GM23338 (cell line): ENCODE measurements at regions not wholly inside any gene's neighbourhood (a gene's known extent, or its start where the extent isn't known, plus 50 kb on each side); places are given as distances from the start of the nearest gene placed in this dataset.

Experiments
- ATAC-seq: fragments of 200-7000 bp; cut with Tn5 transposase; 3 replicates; pipeline ENCODE4 v1.9.1; 2020
- DNase-seq: peaks from one replicate; pipeline ENCODE4 v3.0.0-alpha.2; 2015; ENCODE audit warnings: low spot score
- H2AFZ ChIP-seq: fragments of 200-600 bp; sonication (generic); 2 replicates; pipeline ENCODE4 v1.8.0; 2016; ENCODE audit warnings: antibody characterized with exemption, mild to moderate bottlenecking, moderate library complexity
- H3F3A ChIP-seq: fragments of 200-600 bp; sonication (generic); replicated peaks from 2 replicates; pipeline ENCODE4 v1.8.0; 2017; ENCODE audit warnings: antibody characterized with exemption, mixed run types, low read depth
- H3K27ac ChIP-seq: fragments of 200-600 bp; sonication (generic); 2 replicates; pipeline ENCODE4 v1.6.1; 2016; ENCODE audit warnings: low read depth
- H3K27me3 ChIP-seq: fragments of 200-600 bp; sonication (generic); 2 replicates; pipeline ENCODE4 v1.8.0; 2016; ENCODE audit warnings: mild to moderate bottlenecking, mixed run types, moderate library complexity; ENCODE audit not compliant: insufficient read depth
- H3K36me3 ChIP-seq: fragments of 200-600 bp; sonication (generic); 2 replicates; pipeline ENCODE4 v1.8.0; 2016; ENCODE audit warnings: mild to moderate bottlenecking; ENCODE audit not compliant: insufficient read depth
- H3K4me1 ChIP-seq: fragments of 200-600 bp; sonication (generic); 2 replicates; pipeline ENCODE4 v1.8.0; 2016; ENCODE audit warnings: mild to moderate bottlenecking, moderate library complexity; ENCODE audit not compliant: insufficient read depth
- H3K4me2 ChIP-seq: fragments of 200-600 bp; sonication (generic); 2 replicates; pipeline ENCODE4 v1.7.1; 2017; ENCODE audit warnings: mixed run types
- H3K4me3 ChIP-seq: fragments of 200-600 bp; sonication (generic); 2 replicates; pipeline ENCODE4 v1.6.1; 2016; ENCODE audit warnings: mixed run types
- H3K79me2 ChIP-seq: fragments of 200-600 bp; sonication (generic); replicated peaks from 2 replicates; pipeline ENCODE4 v1.8.0; 2017; ENCODE audit warnings: mild to moderate bottlenecking; ENCODE audit not compliant: insufficient read depth
- H3K9me2 ChIP-seq: fragments of 200-600 bp; sonication (generic); 2 replicates; pipeline ENCODE4 v1.8.0; 2017; ENCODE audit not compliant: insufficient read depth
- H4K20me1 ChIP-seq: fragments of 200-600 bp; sonication (generic); replicated peaks from 2 replicates; pipeline ENCODE4 v1.8.0; 2017; ENCODE audit warnings: mild to moderate bottlenecking; ENCODE audit not compliant: insufficient read depth
- H3K27ac Mint-ChIP-seq: 2 replicates; pipeline ENCODE4 v1.8.0; 2020; ENCODE audit warnings: inconsistent platforms, mild to moderate bottlenecking, moderate library complexity, mixed read lengths
- H3K27me3 Mint-ChIP-seq: 3 replicates; pipeline ENCODE4 v1.8.0; 2022; ENCODE audit warnings: low read depth, mild to moderate bottlenecking, moderate library complexity, mixed read lengths, inconsistent platforms; ENCODE audit not compliant: insufficient read depth, poor library complexity
- H3K36me3 Mint-ChIP-seq: 3 replicates; pipeline ENCODE4 v1.8.0; 2021; ENCODE audit warnings: low read depth, mild to moderate bottlenecking, inconsistent platforms, moderate library complexity, mixed read lengths
- H3K4me1 Mint-ChIP-seq: 3 replicates; pipeline ENCODE4 v1.8.0; 2020; ENCODE audit warnings: mild to moderate bottlenecking, inconsistent platforms, mixed read lengths
- H3K4me3 Mint-ChIP-seq: 3 replicates; pipeline ENCODE4 v1.8.0; 2021; ENCODE audit warnings: moderate library complexity, mild to moderate bottlenecking, inconsistent platforms, mixed read lengths
- H3K9me3 Mint-ChIP-seq: 3 replicates; pipeline ENCODE4 v1.8.0; 2020; ENCODE audit warnings: moderate library complexity, mild to moderate bottlenecking, inconsistent platforms, mixed read lengths
- CREB1 ChIP-seq: fragments of 250-450 bp; sonication (Bioruptor Pico); IDR thresholded peaks from 2 replicates; pipeline ENCODE4 v1.5.0; 2020; ENCODE audit warnings: low read depth, mild to moderate bottlenecking, moderate library complexity
- ETS1 ChIP-seq: IDR thresholded peaks from 2 replicates; pipeline ENCODE4 v1.6.1; 2016; ENCODE audit warnings: antibody characterized with exemption
- EZH2 ChIP-seq: fragments of 200-600 bp; sonication (generic); IDR thresholded peaks from one replicate; pipeline ENCODE4 v1.8.0; 2017; ENCODE audit warnings: antibody characterized with exemption, mild to moderate bottlenecking, low read depth; ENCODE audit not compliant: unreplicated experiment
- EZH2phosphoT487 ChIP-seq: fragments of 200-600 bp; sonication (generic); IDR thresholded peaks from one replicate; pipeline ENCODE4 v1.8.1; 2018; ENCODE audit warnings: antibody characterized with exemption; ENCODE audit not compliant: unreplicated experiment
- JUNB ChIP-seq: IDR thresholded peaks from one replicate; pipeline ENCODE4 v1.6.1; 2016; ENCODE audit warnings: antibody characterized with exemption; ENCODE audit not compliant: unreplicated experiment
- NANOG ChIP-seq: IDR thresholded peaks from 2 replicates; pipeline ENCODE4 v1.6.1; 2016; ENCODE audit warnings: antibody characterized with exemption, borderline replicate concordance
- POLR2AphosphoS5 ChIP-seq: IDR thresholded peaks from 2 replicates; pipeline ENCODE4 v1.6.1; 2016; ENCODE audit warnings: antibody characterized with exemption, low read depth
- REST ChIP-seq: IDR thresholded peaks from one replicate; pipeline ENCODE4 v1.6.1; 2018; ENCODE audit warnings: antibody characterized with exemption; ENCODE audit not compliant: unreplicated experiment
- STAT1 ChIP-seq: IDR thresholded peaks from one replicate; pipeline ENCODE4 v1.6.1; 2016; ENCODE audit warnings: antibody characterized with exemption; ENCODE audit not compliant: unreplicated experiment
- ZNF114 ChIP-seq: fragments of 250-450 bp; sonication (Bioruptor Pico); IDR thresholded peaks from 2 replicates; pipeline ENCODE4 v1.5.0; 2020; ENCODE audit warnings: mild to moderate bottlenecking, moderate library complexity
- ZNF331 ChIP-seq: fragments of 250-450 bp; sonication (Bioruptor Pico); IDR thresholded peaks from 2 replicates; pipeline ENCODE4 v1.5.0; 2020; ENCODE audit warnings: low read depth, mild to moderate bottlenecking, moderate library complexity
- TF ChIP-seq, protein P1 (sequence below), 2 experiments: fragments of 200-600 bp in 1 of 2; sonication (generic) in 1 of 2; conservative IDR thresholded peaks; 2 replicates each; pipeline versions ENCODE4 v1.5.1 to v1.6.1; 2016 to 2017; ENCODE audit warnings: antibody characterized with exemption in 2 of 2, low read depth in 2 of 2, mild to moderate bottlenecking in 2 of 2, moderate library complexity in 1 of 2
- TF ChIP-seq, protein P2 (sequence below): fragments of 250-450 bp; sonication (Bioruptor Pico); IDR thresholded peaks from 2 replicates; pipeline ENCODE4 v1.5.0; 2020; ENCODE audit warnings: mild to moderate bottlenecking, moderate library complexity

GRCh38 chr9:18314316-18314715 is 159.6 kb upstream of the ADAMTSL1 start:
- Histone ChIP-seq H3K36me3 (no peaks in the 10 kb centered on the region), H3K79me2 (no peaks in the 10 kb centered on the region), H3K9me2 (no peaks in the 10 kb centered on the region), H3F3A (no peaks in the 10 kb centered on the region), H3K27ac (no peak overlapping the region), H3K27me3 (no peaks in the 10 kb centered on the region), H3K4me3 (no peak overlapping the region), H3K4me1 (no peaks in the 10 kb centered on the region), H3K4me2 (no peak overlapping the region), H2AFZ (no peak overlapping the region), H4K20me1 (no peaks in the 10 kb centered on the region)
- H3K9me3 Mint-ChIP-seq = peaks cover 30% of the 10 kb centered on the region
- no peak overlapping the region for H3K4me3 Mint-ChIP-seq
- DNase-seq (no peak), ATAC-seq (no peak)
- peaks cover 2% of the 10 kb centered on the region for H3K27me3 Mint-ChIP-seq
- H3K27ac Mint-ChIP-seq = no peak overlapping the region
- no peak for TF ChIP-seq POLR2AphosphoS5
- TF ChIP-seq EZH2 = no peak
- no peak for TF ChIP-seq EZH2phosphoT487
- TF ChIP-seq ZNF114 (CRISPR knock-in tag) = no peak
- no peak for TF ChIP-seq ZNF331 (CRISPR knock-in tag)
- TF ChIP-seq, protein P1, sequence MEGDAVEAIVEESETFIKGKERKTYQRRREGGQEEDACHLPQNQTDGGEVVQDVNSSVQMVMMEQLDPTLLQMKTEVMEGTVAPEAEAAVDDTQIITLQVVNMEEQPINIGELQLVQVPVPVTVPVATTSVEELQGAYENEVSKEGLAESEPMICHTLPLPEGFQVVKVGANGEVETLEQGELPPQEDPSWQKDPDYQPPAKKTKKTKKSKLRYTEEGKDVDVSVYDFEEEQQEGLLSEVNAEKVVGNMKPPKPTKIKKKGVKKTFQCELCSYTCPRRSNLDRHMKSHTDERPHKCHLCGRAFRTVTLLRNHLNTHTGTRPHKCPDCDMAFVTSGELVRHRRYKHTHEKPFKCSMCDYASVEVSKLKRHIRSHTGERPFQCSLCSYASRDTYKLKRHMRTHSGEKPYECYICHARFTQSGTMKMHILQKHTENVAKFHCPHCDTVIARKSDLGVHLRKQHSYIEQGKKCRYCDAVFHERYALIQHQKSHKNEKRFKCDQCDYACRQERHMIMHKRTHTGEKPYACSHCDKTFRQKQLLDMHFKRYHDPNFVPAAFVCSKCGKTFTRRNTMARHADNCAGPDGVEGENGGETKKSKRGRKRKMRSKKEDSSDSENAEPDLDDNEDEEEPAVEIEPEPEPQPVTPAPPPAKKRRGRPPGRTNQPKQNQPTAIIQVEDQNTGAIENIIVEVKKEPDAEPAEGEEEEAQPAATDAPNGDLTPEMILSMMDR (conservative IDR thresholded peaks at IDR 0.05; ENCODE audit: low read depth in 2 of 2) = no peak
- no peak for TF ChIP-seq NANOG
- TF ChIP-seq, protein P2, sequence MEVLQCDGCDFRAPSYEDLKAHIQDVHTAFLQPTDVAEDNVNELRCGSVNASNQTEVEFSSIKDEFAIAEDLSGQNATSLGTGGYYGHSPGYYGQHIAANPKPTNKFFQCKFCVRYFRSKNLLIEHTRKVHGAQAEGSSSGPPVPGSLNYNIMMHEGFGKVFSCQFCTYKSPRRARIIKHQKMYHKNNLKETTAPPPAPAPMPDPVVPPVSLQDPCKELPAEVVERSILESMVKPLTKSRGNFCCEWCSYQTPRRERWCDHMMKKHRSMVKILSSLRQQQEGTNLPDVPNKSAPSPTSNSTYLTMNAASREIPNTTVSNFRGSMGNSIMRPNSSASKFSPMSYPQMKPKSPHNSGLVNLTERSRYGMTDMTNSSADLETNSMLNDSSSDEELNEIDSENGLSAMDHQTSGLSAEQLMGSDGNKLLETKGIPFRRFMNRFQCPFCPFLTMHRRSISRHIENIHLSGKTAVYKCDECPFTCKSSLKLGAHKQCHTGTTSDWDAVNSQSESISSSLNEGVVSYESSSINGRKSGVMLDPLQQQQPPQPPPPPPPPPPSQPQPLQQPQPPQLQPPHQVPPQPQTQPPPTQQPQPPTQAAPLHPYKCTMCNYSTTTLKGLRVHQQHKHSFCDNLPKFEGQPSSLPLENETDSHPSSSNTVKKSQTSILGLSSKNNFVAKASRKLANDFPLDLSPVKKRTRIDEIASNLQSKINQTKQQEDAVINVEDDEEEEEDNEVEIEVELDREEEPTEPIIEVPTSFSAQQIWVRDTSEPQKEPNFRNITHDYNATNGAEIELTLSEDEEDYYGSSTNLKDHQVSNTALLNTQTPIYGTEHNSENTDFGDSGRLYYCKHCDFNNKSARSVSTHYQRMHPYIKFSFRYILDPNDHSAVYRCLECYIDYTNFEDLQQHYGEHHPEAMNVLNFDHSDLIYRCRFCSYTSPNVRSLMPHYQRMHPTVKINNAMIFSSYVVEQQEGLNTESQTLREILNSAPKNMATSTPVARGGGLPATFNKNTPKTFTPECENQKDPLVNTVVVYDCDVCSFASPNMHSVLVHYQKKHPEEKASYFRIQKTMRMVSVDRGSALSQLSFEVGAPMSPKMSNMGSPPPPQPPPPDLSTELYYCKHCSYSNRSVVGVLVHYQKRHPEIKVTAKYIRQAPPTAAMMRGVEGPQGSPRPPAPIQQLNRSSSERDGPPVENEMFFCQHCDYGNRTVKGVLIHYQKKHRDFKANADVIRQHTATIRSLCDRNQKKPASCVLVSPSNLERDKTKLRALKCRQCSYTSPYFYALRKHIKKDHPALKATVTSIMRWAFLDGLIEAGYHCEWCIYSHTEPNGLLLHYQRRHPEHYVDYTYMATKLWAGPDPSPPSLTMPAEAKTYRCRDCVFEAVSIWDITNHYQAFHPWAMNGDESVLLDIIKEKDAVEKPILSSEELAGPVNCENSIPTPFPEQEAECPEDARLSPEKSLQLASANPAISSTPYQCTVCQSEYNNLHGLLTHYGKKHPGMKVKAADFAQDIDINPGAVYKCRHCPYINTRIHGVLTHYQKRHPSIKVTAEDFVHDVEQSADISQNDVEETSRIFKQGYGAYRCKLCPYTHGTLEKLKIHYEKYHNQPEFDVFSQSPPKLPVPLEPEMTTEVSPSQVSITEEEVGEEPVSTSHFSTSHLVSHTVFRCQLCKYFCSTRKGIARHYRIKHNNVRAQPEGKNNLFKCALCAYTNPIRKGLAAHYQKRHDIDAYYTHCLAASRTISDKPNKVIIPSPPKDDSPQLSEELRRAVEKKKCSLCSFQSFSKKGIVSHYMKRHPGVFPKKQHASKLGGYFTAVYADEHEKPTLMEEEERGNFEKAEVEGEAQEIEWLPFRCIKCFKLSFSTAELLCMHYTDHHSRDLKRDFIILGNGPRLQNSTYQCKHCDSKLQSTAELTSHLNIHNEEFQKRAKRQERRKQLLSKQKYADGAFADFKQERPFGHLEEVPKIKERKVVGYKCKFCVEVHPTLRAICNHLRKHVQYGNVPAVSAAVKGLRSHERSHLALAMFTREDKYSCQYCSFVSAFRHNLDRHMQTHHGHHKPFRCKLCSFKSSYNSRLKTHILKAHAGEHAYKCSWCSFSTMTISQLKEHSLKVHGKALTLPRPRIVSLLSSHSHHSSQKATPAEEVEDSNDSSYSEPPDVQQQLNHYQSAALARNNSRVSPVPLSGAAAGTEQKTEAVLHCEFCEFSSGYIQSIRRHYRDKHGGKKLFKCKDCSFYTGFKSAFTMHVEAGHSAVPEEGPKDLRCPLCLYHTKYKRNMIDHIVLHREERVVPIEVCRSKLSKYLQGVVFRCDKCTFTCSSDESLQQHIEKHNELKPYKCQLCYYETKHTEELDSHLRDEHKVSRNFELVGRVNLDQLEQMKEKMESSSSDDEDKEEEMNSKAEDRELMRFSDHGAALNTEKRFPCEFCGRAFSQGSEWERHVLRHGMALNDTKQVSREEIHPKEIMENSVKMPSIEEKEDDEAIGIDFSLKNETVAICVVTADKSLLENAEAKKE = no peak
- TF ChIP-seq REST = no peak
- no peak for TF ChIP-seq CREB1 (CRISPR knock-in tag)
- TF ChIP-seq STAT1 = no peak
- TF ChIP-seq JUNB = no peak
- no peak for TF ChIP-seq ETS1
- no peaks in the 10 kb centered on the region for H3K4me1 Mint-ChIP-seq
- peaks cover 19% of the 10 kb centered on the region; the same call in 2 of the 3 replicates for H3K36me3 Mint-ChIP-seq
